Liver (tissue), 2 donors: ENCODE measurements at regions not wholly inside any gene's neighbourhood (a gene's known extent, or its start where the extent isn't known, plus 50 kb on each side); places are given as distances from the start of the nearest gene placed in this dataset.

Experiments
- YY1 ChIP-seq: IDR thresholded peaks from 2 replicates; pipeline ENCODE4 v1.6.1; 2016; ENCODE audit warnings: antibody characterized with exemption, mild to moderate bottlenecking
- TF ChIP-seq, protein P1 (sequence below): fragments of 150-350 bp; IDR thresholded peaks from 2 replicates; pipeline ENCODE4 v1.5.1; 2017; ENCODE audit warnings: improper control_type of control experiment, low read depth, low read length; ENCODE audit not compliant: missing input control
- donor health status: healthy.

DNA sequence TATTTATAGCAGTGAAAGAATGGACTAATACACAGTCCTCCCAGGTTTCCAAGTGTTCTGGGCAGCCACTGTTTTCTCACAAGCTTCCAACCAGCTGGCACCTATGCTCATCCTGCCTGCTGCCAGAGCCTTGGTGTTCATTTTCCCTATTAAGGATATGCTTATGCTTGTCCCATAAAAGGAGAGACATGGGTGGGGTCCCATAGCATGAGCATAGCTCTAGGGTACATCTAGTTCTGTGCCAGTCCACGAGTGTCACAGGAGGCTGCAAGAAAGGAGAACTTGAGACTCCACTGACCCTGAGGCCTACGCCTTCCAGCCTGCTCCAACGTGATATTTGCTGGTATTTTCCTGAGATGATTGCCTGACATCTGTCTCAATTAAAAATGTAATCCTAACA, 192.4 kb upstream of the PTGFR start:
- TF ChIP-seq, protein P1, sequence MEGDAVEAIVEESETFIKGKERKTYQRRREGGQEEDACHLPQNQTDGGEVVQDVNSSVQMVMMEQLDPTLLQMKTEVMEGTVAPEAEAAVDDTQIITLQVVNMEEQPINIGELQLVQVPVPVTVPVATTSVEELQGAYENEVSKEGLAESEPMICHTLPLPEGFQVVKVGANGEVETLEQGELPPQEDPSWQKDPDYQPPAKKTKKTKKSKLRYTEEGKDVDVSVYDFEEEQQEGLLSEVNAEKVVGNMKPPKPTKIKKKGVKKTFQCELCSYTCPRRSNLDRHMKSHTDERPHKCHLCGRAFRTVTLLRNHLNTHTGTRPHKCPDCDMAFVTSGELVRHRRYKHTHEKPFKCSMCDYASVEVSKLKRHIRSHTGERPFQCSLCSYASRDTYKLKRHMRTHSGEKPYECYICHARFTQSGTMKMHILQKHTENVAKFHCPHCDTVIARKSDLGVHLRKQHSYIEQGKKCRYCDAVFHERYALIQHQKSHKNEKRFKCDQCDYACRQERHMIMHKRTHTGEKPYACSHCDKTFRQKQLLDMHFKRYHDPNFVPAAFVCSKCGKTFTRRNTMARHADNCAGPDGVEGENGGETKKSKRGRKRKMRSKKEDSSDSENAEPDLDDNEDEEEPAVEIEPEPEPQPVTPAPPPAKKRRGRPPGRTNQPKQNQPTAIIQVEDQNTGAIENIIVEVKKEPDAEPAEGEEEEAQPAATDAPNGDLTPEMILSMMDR: no peak
- no peak for TF ChIP-seq YY1
